Suppressor macrophage (primary cell): ENCODE measurements at regions not wholly inside any gene's neighbourhood (a gene's known extent, or its start where the extent isn't known, plus 50 kb on each side); places are given as distances from the start of the nearest gene placed in this dataset.

Experiments used
- DNase-seq, 4 experiments: peaks; one replicate each; pipeline ENCODE4 v3.0.0-alpha.2; 2020 to 2022

GRCh38 chr11:106415510-106415909 is 338.0 kb downstream of the AASDHPPT start:
- no peak for DNase-seq

GRCh38 chr11:106418791-106419190 is 341.3 kb downstream of the AASDHPPT start:
- no peak for DNase-seq

GRCh38 chr11:106420048-106420665 is 342.7 kb downstream of the AASDHPPT start:
- no peak for DNase-seq

- DNase-seq = no peak
Observed at GRCh38 chr11:106420686-106421085, 343.2 kb downstream of the AASDHPPT start.

GRCh38 chr11:106421676-106422292 is 344.3 kb downstream of the AASDHPPT start:
- no peak for DNase-seq

GRCh38 chr11:106422583-106422982 is 345.1 kb downstream of the AASDHPPT start:
- no peak for DNase-seq

GRCh38 chr11:106424111-106424510 is 346.6 kb downstream of the AASDHPPT start:
- no peak for DNase-seq

GRCh38 chr11:106425819-106426218 is 348.4 kb downstream of the AASDHPPT start:
- no peak for DNase-seq

- DNase-seq = no peak
Observed at GRCh38 chr11:106426696-106427095, 349.2 kb downstream of the AASDHPPT start.

- DNase-seq = no peak
Observed at GRCh38 chr11:106427736-106428135, 350.3 kb downstream of the AASDHPPT start.

- DNase-seq = no peak
Observed at GRCh38 chr11:106442032-106442431, 364.6 kb downstream of the AASDHPPT start.

GRCh38 chr11:106446302-106446701 is 368.8 kb downstream of the AASDHPPT start:
- DNase-seq = no peak

- DNase-seq = no peak
Observed at GRCh38 chr11:106446955-106447354, 369.5 kb downstream of the AASDHPPT start.

- no peak for DNase-seq
Observed at GRCh38 chr11:106447631-106448191, 370.2 kb downstream of the AASDHPPT start.

- DNase-seq = no peak
Observed at GRCh38 chr11:106449763-106450162, 372.3 kb downstream of the AASDHPPT start.

GRCh38 chr11:106451228-106451922 is 373.9 kb downstream of the AASDHPPT start:
- DNase-seq = no peak

- DNase-seq = no peak
Observed at GRCh38 chr11:106456647-106457046, 379.2 kb downstream of the AASDHPPT start.

- no peak for DNase-seq
Observed at GRCh38 chr11:106457727-106458126, 380.3 kb downstream of the AASDHPPT start.

- DNase-seq = no peak
Observed at GRCh38 chr11:106459135-106459534, 381.7 kb downstream of the AASDHPPT start.

- no peak for DNase-seq
Observed at GRCh38 chr11:106461148-106461691, 383.8 kb downstream of the AASDHPPT start.

GRCh38 chr11:106461839-106462545 is 384.5 kb downstream of the AASDHPPT start:
- DNase-seq = no peak

- no peak for DNase-seq
Observed at GRCh38 chr11:106463154-106463553, 385.7 kb downstream of the AASDHPPT start.

GRCh38 chr11:106463796-106464201 is 386.3 kb downstream of the AASDHPPT start:
- DNase-seq = no peak
